HG03432 (cell line): ENCODE measurements at regions not wholly inside any gene's neighbourhood (a gene's known extent, or its start where the extent isn't known, plus 50 kb on each side); places are given as distances from the start of the nearest gene placed in this dataset.

Source experiments
- ATAC-seq: cut with Tn5 transposase; IDR thresholded peaks from one replicate; pipeline ENCODE4 v1.9.1; 2021; ENCODE audit warnings: mild to moderate bottlenecking, moderate library complexity; ENCODE audit not compliant: unreplicated experiment

DNA sequence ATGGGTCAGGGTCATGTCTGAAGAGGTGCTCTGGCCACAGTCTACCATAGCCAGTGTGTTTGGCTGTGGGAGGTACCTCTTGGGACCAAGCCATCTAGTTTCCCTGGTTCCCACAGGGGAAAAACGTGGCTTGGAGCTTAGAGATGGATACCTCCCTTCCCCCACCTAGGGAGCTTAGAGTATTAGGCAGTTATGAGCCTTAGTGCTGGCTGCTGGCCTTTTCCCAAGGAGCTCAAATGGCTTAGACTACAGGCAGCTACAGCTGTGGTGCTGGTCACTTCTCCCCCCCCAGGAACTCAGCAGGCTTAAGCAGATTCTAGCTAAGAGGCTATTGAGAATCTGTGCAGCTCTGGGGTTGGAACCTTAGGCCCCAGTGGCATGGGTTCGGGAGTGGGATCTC lies 591.2 kb downstream of the NSUN3 start:
- no peak for ATAC-seq

DNA sequence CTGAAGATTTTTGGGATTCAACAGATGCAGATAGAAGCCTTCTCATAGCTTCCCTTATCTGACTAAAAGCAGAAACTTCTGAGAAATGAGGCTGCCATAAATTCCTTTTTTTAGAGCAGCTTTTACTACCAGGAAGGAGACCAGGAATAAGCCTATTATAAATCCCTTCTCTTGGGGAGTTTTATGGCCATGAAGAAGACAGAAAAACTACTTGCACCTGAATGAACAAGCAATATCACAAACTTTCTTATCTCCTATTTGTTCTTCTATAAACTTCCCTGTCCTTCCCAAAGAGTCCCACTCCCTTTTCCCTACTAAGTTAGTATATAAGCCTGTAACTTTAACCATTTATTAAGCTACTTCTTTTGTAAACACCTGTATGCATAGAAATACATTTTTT lies 603.1 kb downstream of the NSUN3 start:
- ATAC-seq: no peak

DNA sequence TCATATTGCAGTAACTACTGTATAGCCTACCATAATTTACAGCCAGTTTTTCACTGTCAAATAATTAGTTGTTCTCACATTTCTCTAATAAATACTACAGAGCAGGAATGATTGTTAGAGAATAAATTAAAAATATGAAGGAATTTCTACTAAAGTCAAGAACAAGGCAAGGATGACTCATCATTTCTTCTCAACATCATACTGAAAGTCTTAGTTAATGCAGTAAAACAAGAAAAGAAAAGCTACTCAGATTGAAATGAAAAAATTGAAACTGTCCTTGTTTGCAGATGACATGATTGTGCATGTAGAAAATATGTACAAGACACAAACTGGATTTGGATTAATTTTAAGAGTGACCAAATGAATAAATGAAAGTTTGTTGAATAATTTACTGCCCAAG lies 608.2 kb downstream of the NSUN3 start:
- ATAC-seq: no peak

DNA sequence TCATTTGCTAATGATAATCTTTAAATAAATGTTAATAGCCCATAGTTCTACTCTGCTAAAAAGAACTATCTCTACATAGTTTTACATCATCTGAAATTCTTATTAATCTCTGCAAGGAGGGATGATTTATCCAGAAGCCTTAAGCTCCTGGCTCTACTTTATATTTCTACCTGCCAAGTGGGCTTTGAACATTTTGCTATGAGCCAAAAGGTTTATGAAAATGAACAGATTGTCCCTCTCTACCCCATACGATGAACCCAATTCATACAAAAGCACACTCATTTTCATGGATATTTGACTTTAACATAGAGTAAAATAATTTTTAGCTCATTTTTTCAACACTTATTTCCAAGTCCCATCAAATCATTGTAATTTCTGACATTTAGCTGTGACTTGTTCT lies 611.0 kb downstream of the NSUN3 start:
- ATAC-seq: no peak

DNA sequence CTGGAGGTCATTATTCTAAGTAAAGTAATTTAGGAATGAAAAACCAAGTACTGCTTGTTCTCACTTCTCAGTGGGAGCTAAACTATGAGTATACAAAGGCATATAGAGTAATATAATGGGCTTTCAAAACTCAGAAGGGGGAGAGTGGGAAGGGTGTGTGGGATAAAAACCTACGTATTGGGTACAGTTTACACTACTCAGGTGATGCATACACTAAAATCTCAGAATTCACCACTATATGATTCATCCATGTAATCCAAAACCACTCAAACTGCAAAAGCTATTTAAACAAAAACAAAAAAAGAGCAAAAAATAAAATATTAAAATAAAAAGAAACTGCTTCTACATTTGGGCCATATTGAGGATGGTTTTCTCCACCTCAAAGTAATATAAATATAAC lies 623.3 kb downstream of the NSUN3 start:
- no peak for ATAC-seq

DNA sequence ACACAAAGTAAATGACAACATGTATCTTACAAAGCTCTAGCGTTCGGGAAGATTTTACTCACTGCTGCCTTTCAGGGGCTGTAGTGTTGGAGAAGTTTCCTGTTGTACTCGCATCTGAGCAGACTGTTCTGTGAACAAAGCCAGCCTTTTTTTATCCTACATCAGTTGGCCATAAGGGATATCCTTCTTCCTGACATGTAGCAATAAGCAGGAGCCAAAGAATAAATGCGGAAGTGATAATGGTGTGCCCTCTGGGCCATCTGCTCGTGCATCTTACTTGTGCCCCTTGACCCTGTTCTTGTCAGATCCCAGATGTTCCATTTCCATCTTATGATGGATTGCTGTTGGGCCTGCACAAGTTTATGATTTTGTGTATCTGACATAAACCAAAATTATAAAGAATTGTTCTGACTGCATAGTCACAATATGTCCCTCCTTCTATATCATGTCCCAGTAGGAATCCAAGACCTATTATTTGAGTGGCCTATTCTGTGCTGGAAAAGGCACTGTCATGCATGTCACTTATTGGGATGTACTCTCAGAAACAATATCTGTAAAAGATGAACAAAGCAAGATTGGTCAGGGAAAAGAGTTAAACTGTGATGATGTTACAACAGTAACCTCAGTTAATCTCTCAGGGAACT lies 631.3 kb downstream of the NSUN3 start:
- ATAC-seq: no peak

DNA sequence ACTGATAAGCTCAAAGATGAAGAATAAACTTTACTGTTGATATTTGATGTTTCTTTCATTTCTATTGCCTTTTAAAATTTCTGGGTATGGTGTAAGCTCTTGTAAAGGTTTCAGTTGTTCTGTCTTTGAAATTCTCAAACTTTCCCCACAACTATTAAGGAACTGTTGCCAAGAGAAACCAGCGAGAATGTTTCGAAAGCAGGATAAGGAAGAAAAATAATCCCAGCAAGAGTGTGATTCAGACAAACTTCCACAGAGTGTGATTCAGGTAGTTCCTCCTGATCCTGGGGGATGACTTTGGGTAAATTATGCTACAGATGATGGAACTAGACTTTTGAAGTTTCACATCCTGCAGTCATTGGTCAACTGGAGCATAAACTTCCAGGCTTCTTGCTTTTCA lies 632.0 kb downstream of the NSUN3 start:
- ATAC-seq: no peak

DNA sequence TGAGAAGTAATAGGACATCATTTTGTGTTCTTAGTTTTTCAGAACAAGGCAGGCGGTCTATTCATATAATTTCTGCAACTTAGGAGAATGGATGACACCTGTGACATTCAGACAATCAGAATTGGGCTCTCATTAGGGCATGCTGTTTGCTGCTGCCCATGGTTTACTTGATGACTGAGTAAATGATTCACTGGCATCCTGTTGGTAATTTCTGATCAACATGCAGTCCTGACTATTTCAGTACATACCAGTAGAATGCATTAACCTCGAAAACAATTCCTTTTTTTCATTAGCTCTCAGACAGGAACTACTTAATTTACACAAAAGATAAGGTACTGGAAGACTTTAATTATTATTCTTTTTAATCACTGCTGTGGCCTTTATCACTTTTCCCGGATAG lies 641.6 kb downstream of the NSUN3 start:
- ATAC-seq: no peak

DNA sequence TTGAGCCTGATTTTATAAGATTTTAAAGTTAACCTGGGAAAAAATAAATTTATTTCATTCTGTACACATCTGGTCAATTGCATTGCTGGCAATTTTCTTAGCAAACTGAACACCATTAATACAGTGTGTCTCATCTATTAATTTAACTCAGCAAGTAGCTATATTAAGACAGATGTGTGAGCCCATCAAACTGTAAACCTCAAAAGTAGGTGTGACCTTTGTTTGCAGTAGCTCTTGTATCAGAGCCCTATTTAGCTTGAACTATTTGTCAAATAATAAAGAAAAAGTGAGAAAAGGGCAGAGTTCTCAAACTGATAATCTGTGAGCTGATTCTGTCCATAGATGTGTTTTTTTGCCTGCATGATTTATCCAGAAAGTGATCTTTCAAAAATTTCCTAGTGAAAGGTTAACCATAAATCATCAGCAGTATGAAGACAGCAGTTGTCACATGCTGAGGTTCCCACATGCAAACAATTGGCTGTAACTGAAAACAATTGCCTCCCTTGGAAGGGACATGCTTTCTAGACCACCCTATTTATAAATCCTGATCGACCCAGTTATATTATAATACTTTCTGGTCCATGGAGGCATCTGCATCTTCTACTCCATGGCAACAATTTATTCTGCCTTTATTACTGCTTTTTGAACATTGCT lies 646.5 kb downstream of the NSUN3 start:
- ATAC-seq: no peak

DNA sequence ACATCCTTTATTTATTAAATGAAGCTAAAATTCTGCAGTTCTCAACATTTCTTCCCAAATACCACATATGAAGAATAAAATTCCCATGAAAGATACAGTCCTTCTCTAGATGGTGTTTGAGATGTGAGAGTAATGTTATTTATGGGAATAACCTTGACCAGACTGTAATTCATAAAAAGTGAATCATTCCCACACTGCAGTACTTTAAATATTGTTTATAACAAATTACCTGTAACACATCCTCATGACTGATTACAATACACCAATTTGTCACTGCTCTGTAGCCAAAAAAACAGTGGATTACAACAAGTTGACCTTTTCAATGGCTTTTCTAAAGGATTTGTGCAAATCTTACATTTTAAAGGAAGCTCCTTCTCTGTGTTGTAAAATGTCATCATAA lies 651.3 kb downstream of the NSUN3 start:
- no peak for ATAC-seq

DNA sequence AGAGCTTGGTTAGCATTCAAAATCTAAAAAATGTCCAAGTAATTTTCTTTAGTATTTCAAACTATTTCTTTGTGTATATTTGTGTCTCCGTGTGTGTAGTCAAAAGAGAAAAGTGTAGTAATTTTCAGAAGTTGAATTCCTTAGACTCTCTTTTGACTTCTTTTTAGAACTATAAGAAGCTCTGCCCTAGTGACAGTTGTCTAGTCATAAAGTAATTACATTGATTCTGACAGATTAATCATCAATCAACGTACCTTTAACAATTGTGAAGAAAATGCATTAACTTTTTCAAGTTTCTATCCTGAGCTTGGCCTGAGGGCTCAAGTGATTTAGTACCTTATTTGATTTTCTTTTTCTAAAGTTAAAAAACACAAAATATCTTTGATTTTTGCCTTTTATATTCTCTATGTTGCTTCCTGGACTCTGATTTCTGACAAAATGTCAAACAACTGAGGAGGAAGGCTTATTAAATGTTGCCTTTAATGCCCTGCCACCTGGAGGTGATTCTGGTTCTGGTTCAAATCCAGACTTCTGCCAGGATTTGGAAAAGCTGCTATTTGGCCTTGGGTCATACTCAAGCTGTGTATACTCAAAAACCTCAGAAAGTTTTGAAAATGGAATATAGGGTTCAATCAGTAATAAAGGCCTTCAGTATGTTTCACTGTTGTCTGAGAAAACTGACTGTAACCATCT lies 653.6 kb downstream of the NSUN3 start:
- no peak for ATAC-seq

DNA sequence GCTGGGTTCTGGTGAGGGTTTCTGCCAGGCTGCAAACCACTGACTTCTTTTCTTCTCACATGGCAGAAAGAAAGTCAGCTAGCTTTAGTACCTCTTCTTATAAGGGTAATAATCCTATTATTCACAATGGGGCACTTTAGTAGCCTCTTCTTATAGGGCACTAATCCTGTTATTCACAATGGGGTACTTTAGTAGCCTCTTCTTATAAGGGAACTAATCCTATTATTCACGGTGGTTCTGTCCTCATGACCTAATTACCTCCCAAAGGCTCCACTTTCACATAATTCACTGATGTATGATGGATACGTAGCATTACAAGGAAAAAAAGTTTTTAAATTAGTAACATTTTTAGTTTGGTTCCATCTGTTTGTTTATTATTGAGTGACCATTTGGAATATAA lies 671.3 kb downstream of the NSUN3 start:
- ATAC-seq: no peak

DNA sequence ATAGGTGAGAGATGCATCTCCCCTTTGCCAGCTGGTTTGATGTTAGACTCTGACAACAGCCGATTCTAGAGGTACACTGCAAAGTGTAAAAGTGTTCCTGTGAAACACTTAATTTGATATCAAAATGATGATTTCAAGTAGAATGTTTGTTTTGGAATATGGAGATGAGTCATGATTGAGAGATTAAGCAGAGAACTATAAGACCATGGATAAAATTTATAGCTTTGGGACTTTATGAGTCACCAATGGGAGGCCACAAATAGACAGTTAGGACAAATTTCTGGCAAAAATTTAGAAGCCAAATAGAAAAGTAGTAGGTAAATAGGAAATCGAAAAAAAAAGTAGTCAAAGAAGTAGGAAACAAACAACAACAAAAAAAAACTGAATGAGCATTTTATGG lies 672.5 kb downstream of the NSUN3 start:
- no peak for ATAC-seq

DNA sequence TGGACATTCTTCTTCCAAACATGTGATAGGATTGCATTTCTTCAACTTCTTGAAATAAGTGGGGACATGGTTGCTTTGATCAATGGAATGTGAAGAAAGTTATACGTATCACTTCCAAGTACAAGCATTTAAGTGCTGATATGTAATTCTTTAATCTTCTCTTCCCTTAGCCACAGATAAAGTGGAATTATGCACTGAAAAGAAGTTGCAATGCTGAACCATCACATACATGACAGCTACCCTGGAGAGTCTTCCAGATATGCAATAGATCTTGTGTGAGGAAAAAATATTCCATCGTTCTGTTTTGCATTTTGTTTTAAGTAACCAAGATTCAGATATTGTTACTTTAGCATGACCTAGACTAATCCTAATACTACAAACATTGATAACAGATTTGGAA lies 674.3 kb downstream of the NSUN3 start:
- ATAC-seq: no peak

DNA sequence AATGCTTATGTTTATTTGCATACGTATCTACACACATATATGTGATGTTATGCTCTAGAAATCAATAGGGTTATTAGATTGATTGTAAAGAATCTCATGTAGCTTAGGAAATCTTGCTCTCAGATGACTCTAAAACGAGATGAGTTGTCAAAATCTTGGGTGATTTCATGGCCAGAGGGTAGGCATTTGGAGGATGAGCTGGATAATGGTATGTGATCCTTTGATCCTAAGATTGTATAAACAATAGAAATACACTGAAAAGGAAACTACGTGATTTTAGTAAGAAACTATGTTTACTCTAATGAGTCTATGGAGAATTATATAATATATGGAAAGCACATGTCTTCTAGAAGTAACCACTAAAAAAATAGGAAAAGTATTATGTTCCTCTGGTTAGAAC lies 676.6 kb downstream of the NSUN3 start:
- ATAC-seq: no peak

DNA sequence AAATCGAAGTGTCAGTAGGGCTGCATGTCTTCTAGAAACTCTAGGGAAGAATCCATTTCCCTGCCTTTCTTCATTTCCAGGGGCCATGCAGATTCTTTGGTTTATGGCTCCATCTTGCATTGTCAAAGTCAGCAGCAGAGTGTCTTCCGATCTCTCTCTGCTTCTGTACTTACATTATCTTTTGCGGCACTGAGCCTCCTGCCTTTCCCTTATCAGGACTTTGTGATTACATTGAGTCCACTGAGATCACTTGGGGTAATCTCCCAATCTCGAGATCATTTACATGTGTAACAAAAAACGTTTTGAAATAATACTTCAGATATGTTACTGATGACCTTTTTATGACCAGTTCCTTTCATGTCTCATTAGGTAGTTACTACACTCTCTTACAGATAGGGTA lies 695.9 kb downstream of the NSUN3 start:
- no peak for ATAC-seq

DNA sequence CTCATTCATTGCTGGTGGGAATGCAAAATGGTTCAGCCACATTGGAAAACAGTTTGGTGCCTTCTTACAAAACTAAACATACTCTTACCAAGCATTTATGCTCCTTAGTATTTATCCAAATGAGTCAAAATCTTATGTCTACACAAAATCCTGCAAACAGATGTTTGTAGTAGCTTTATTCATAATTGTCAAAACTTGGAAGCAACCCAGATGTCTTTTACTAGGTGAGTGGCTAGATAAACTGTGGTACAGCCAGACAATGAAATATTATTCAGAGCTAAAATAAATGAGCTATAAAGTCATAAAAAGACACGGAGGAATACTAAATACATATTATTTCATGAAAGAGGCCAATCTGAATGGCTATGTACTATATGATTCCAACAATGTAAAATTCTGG lies 709.5 kb downstream of the NSUN3 start:
- ATAC-seq: no peak

DNA sequence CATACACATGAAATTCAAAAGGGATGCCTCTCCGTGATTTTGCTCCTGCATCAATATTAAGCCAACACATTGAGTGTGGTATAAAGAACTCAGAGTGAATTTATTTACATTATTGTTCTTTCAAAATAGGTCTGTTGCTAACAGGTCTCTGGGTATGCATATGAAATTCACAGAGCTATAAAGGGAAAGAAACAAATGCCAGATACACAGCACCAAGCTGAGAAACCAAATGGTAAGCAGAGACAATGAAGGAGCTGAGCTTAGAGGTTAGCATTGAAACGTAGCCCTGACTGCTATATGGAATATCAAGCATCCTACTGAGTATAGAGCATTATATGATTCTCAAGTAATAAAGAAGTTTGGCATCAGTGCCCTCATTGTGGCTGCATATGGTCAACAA lies 712.9 kb downstream of the NSUN3 start:
- no peak for ATAC-seq

DNA sequence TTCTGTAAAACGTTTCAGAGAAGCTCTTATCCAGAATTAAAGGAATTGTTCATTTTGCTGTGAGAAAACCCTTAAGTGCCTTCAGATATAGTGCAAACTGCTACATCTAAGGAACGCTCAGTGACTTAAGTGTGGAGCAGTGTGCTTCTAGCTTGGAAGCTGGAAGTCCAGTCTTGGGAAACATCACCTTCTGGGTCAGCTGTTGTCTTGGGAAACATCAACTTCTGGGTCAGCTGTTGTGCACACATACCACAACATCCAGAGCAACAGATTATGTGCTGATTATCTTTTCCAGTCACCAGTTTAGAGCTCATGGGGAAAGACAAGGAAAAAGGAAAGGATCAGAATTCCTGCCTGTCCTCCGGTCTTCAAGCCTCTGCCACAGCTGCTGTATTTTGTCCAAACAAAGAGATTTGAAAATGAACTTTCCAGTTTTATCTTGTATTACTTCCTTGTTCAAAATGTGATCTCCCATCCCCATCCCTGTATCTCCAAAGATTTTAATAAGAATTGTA lies 713.6 kb downstream of the NSUN3 start:
- ATAC-seq: no peak

DNA sequence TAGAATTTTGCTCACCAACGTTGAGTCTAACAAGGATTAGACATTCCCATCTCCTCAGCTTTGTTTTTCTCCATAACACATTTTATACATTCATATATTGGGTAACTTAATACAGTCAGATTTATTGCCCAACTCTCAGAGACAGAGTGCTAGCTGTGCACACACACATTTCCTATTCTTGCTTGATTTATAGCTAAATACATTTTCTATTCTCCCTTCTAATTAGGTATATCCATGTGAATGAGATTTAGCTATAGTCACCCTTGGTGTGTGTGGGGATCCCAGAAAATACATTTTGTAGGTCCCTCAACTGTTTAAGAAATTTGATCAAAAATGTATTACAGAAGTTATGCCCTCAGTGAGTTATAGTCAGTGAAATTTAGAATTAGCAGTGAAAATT lies 715.4 kb downstream of the NSUN3 start:
- ATAC-seq: no peak

DNA sequence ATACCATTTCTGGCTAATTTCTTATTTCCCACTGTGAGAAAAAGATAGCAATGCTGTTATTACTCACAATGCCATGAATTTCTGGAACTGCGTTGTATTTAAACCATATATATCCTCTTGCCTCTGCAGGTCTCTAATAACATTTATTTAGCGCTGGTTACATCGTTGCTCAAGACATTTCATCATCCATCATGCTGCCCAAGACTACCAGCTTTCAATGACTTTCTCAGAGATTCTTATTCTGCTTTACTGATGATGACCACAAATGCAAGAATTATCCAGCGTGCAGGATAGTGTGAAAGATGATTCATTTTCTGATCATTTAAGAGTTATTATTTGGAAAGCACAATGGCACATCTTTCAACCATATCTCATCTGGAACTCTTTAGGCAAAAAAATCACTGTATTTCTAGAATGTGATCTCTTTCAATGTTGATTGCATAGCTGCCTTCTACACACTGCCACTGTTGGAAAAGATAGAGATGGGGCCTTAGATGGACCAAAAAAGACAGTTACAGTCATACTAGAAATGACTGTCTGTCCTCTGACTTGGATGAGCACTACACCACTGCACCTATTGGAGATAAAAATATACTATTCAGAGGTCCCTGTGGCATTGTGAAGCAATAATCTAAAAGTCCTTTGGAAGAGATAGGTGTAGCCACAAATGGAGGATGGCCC lies 716.1 kb downstream of the NSUN3 start:
- no peak for ATAC-seq

DNA sequence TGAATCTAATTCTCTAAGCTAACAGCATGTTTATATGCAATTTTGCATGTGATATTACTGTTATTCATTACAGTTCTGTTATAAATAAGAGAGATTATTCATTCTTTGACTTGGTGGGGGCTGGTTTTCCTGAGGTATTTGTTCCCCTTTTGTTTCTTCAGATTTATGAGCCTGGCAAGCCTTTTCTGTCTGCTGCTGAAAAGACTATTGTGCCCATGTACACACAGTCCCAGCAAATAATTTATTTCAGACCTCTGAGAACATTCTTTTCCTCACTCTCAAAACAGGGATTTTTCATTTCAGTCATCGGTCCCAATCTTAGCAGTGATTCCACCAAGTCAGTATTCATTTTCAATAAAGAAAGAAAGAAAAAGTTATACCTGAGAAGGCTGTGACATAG lies 716.8 kb downstream of the NSUN3 start:
- no peak for ATAC-seq
